Dermis microvascular lymphatic vessel endothelial cell (primary cell): ENCODE measurements at regions not wholly inside any gene's neighbourhood (a gene's known extent, or its start where the extent isn't known, plus 50 kb on each side); places are given as distances from the start of the nearest gene placed in this dataset.
"Not testable (repeated sequence)": the region's sequence is repeated elsewhere in the genome, so short reads cannot be mapped to it uniquely, and the experiment has no call there.

Experiments used
- DNase-seq, 2 donors: peaks; one replicate each; pipeline versions ENCODE4 v3.0.0 to v3.0.0-alpha.2; 2010; ENCODE audit warnings: low read depth in 2 of 2

DNA sequence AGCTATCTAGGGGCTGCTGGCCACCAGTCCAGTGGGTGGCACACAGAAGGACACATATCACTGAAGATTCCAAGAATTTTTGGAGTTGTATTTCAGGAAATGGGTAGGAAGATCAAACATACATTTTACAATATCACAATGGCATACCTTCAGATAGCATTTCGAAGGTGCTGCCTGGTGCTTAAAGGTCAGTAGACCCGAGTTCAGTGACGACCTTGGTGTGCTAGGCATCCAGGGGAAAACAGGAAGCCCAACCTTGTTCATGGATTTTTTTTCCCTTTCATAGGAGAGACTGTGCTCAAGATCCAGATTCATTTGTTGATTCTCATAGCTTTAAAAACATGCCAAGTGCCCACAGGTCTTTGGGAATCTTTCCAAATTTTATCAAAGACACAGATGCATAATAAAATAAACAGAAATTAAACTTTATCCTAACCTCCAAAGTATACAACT is 51.0 kb upstream of the RCBTB2 start:
- peak in 1 of 2 donors; percentile 59 for DNase-seq

DNA sequence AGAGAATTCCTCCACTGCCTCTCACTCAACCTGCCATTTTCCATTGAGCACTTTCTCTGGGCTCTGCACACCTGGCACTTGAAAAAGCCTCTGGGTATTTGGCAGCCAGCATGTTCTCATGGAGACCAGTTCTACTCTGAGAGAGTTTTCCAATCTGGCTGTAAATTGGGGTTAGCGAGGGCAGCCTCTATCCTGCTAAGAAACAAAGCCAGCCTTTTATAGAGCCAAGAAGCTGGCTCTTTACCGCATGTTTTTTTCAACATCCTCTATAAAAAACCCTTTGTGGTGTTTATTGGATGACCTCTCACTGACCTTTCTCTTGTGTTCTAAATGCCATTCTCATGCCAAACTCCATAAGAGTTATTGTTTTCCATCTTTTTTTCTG is 52.6 kb upstream of the RCBTB2 start:
- DNase-seq = peak; percentile 65 to 95

DNA sequence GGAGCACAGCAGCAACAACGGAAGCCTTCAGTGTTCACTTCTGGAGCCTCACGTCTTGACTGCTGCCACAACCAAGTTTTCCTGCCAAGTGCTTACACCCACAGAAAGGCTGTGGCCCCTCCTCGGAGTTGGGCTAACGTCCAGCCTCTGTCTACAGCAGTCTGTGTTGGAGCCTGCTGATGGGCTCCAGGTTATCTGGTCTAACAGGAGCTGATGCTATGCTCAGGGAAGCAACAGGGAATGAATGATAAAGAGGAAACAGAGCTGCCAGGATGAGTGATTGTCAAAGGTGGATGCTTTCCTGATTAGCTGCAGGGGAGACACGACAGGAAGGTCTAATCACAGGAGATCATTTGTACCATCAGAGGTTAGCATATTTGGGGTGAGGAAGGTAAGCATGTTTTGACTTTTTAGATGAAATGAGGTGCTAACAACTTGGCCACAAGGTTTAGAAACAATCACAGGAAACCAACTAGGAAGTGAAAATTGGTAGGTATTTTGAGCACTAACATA is 53.8 kb upstream of the RCBTB2 start:
- DNase-seq = peak; percentile 92 to 95

DNA sequence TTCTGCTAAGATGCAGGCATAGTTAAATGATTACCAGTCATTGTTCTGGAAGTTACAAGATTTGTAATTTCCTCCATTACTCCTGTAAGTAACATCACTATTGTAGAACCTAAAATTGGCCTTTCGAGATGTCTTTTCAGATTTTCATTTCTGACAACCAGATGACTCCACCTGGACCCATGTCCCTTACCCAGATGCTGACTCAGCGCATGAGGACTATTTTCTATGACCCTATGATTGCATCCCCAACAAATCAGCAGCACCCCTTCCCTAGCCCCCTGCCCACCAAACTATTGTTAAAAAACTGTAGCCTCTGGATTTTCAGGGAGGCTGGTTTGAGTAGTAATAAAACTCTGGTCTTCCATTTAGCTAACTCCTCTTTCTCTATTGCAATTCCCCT is 55.2 kb upstream of the RCBTB2 start:
- no peak for DNase-seq

DNA sequence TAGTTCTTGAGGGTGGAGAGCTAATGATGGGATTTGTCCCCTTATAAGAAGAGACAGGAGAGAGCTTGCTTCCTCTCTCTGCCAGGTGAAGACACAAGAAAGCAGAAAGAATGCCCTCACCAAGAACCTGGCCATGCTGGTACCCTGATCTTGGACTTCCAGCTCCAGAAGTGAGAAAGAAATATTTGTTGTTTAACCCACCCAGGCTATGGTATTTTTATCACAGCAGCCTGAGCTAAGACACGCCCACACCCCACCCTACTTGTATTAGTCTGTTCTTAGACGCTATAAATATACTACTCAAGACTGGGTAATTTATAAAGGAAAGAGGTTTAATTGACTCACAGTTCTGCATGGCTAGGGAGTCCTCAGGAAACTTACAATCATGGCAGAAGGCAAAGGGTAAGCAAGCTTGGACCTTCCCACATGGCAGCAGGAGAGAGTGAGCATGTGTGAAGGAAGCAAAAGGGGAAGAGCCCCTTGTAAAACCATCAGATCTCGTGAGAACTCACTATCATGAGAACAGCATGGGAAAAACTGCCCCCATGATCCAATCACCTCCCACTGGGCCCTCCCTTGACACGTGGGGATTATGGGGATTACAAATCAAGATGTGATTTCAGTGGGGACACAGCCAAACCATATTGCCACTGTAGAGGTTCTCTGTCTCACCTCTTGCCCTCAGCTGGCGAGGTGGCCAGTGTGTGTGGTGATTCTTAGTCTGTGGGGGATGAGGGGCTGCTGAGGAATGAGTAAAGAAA is 57.4 kb upstream of the RCBTB2 start:
- no peak for DNase-seq

DNA sequence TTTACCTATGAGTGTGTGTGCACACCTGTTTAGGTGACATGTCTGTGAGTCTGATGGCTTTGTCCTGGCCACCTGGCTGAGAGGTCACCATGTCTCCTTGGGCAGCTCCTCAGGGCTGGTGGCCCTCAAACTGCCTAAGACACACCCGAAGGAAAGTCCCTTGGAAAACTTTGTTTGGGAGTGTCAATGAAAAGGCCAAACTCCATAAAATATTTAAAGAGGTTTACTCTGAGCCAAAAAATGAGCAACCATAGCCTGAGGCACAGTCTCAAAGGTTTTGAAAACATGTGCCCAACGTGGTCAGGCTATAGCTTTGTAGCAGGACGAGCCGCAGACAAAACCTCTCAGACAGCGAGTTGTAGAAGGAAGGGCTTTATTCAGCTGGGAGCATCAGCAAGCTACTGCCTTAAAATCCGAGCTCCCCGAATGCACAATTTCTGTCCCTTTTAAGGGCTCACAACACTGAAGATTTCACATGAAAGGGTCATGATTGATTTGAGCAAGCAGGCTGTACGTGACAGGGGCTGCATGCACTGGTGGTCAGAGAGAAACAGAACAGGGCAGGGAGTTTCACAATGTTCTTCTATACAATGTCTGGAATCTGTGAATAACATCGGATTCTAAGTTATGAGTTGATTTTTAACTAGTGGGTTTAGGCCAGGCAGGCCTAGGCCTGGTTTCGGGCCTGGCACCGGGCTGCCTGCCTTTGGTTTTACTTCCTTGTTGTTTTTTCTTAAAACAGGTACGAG is 58.4 kb upstream of the RCBTB2 start:
- not testable (repeated sequence) for DNase-seq

DNA sequence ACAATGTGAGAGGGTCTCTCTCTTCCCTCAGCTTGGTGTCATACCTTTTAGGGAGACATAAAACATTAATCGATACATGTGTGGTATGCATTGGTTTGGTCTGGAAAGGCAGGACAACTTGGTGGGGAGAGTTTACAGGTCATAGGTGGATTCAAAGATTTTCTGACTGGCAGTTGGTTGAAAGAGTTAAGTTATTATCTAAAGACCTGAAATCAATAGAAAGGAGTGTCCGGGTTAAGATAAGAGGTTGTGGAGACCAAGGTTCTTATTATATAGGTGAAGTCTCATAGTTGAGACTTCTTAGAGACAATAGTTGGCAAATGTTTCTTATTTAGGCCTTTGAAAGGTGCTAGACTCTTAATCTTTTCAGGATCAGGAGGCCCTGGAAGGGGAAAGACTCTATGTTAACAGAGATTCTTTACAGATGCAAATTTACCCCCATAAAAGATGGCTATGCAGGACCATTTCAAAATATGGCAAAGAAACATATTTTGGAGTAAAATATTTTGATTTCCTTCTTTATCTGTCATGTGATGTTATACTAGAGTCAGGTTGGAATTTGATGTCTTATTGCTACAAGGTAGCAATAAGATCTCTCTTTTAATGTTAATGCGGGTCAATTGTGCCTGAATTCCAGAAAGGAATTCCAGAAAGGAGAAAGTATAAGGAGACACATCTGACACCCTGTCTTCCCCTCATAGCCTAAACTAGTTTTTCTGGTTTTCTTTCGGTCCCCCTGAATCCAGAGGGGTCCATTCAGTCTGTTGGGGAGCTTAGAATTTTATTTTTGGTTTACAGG is 59.2 kb upstream of the RCBTB2 start:
- no peak for DNase-seq

DNA sequence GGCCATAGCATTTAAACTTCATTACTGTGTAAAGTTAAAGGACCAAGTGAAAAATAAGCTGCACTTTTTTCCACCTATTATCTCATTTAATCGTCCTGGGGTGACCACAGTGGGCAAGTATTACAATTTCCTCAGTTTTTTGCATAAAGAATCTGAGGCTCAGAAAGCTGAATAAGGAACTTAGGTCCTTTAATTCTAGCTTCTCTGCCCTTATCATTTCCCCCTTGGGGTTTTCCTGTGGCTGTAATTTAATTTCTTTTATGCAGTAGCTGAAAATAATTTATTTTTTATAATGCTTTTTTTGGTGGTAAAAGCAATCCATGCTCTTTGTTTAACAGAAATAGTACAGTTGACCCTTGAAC is 59.8 kb upstream of the RCBTB2 start:
- DNase-seq = no peak

DNA sequence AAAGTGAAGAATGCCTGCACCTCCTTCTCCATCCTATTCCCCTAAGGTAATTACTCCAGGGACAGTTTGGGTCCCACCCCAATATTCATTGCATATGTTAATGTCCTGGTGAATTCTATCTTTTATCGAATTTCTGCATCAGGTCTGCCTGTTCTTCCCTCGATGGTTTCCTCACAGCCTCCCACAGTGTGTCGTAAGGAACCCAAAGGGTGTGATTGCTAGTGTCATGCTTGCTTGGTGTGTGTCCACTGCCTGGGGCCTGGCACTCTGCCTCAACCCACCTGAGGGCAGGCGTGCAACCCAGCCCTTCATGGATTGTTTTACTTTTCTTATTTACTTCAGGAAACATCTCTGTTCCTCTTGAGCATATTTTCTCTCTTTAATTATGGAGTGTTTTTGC is 60.2 kb upstream of the CYSLTR2 start:
- no peak for DNase-seq

DNA sequence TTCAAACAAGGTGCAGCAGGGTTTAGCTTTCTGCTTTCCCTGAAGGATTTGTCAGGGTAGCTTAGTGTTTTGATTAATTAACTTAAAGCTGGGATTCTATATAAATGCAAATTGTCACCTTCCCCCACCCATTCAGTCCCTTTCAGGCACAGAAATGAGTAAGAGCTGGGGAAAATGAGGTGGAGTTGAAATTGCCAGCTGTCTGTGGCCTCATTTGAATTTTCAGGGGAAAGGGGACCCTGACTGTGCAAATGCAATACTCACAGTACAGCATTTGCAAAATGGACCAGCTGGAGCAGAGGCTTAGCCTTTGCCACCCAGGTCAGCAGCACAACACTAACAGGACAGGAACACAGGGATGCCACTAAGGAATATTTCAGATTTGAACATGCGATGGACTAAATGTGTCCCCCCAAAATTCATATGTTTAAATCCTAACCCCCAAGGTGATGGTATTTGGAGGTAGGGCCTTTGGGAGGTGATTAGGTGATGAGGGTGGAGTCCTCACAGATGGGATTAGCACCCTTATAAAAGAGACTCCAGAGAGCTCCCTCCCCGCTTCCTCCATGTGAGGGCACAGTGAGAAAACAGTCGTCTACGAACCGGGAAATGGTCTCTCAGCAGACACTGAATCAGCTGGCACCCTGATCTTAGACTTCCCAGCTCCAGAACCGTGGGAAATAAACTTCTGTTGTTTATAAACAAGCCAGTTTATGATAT is 59.5 kb upstream of the CYSLTR2 start:
- peak in 1 of 2 donors; percentile 25 for DNase-seq

DNA sequence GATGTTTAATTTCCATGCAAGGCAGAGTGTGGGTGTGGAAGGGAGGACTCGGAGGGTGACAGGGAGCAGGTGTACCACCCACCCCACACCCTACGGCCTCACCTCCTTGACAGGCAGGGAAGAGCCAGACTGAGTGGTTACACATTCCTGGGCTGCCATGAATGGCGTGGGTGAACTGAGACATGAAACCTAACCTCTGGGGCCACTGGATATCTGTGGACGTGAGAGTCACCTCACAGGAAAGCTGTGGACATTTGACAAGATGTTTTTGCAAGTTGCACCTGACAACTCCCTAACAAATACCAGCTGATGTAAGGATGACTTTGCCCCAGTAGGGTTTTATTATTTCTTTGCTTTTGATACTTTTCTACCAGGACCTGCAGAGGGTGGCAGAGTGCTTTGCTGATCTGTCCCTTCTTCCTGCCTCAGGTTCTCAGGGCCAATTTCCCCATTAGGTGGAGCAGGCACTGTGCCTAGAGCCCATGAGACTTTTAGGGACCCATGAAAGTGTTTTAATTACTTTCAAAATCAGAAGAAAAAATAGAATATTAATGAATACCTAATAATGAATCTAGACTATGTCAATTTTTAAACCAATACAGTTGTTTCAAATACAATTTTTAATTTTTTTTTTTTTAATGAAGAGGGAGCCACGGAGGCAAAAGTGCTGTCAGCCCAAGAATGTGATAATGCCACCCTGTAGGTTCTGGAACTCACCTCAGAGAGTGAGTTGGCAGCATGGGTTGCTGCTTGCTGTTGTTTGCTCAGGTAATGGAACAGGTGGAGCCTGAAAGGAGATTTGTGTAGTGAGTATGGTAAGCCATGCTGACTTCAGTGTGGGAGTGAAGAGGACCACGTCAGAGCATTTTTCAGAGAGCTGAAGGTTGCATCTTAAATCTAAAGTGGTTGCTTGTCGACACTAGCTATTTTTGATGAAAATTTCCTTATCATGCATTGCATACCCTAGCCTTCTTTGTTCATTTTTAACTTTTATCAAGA is 58.0 kb upstream of the CYSLTR2 start:
- DNase-seq = peak; percentile 65 to 83

DNA sequence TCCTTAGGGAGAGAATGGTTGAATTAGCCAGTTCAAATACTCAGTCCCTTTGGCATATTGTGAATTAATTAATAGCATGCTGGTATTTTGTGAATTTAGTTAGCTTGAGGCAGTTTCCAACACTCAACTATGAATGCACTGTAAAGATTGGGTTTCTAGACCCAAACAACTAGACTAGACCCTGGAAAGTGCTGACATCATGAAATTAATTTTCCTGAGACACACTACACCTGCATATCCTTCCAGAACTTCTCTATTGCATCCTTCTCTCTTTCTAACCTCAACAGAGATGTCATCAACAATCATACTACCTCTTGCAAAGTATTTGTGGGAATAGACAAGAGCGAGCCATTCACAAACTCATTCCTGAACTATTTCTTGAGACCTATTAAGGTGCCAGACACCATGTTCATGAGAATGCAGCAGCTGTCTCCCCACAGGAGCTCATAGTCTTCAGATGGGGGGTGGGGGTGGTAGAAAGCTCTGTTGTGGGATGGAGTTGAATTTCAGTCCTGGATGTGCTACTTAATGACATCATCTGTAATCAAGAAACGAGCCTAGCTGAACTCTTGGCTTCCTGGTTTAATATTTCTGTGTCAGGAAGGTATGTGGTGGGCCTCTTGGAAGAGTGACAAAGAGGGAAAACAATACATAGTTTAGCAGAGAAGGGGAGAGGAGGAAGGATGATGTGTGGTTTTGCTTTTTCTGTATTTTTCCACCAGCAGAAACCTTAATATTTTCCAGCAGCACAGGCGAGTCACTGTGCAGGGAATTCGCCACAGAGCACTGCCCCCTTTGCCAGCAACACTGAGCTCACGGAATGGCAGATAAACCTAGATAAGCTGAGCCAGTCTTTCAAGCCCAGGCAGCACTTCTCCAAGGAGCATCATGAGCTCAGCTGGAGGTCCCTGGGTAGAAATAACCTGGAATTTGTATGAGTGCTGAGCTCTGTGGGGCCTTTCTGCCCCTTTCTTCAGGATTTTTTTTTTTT is 53.1 kb upstream of the CYSLTR2 start:
- DNase-seq = peak; percentile 43 to 93

DNA sequence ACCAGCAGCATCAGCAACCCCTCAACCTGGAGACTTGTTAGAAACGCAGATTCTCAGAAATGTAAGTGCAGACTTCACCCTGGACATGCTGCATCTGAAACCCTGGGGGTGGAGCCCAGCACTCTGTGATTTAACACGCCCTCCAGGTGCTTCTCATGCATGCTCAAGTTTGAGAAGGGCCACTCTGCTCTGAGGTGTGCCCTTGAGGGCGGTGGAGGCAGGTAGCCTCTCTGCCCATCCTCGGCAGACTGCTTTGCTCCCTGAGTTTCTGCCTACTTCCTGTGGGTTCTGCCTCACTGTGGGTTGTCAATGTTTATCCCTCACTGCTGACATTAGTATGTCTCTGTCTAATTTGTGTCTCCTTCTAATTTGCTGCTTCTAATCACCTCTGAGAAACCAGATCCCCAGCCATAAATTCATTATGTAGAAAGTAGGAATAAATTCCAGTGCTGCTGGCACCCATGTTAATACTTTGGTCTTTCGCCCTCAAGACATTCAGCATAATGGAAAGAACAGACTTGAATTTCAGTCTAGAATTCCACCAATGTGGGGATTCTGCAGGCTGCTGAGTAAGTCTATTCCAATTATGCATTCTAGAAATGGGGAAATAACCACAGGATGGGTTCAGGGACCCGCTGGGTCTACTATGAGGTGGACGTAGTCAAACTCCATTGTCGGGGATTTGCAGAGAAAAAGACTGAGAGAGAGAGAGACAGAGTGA is 51.3 kb upstream of the CYSLTR2 start:
- DNase-seq = no peak

DNA sequence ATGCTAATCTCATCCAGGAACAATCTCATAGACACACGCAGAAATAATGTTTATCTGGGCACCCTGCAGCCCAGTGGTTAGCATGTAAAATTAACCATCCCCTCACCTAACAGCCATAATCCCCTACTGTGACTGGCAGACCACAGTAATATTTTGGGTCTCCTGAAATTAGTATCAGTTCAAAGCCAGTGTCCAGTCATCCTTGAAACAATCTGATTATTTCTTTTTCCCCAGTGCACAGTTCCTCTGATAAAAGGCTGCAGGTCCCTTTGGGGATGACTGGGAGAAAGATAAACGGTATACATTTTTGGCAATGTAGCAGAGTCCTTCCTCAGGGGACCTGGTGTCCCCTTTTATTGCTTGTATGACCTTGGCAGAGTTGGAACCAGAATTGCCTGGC is 50.4 kb upstream of the CYSLTR2 start:
- no peak for DNase-seq
